ENCODE measurements at regions not wholly inside any gene's neighbourhood (a gene's known extent, or its start where the extent isn't known, plus 50 kb on each side); places are given as distances from the start of the nearest gene placed in this dataset.

- intact Hi-C loops (cut with micrococcal nuclease): no loop called here
Observed at GRCh38 chr12:20119596-20120402, 248.5 kb upstream of the PDE3A start.

More at GRCh38 chr12:20119596-20120402, 248.5 kb upstream of the PDE3A start:
- Histone ChIP-seq H3K4me2 (ENCODE audit: insufficient read depth, low read length) (no peak overlapping the region), H3K27ac (ENCODE audit: extremely low read depth, low read depth, low read length) (no peak overlapping the region), H3K9me1 (ENCODE audit: control insufficient read depth, insufficient read depth, low read length) (no peaks in the 10 kb centered on the region), H3K4me3 (no peak overlapping the region), H3K9me3 (replicated peaks; ENCODE audit: control insufficient read depth, insufficient read depth, low read depth, low read length) (no peaks in the 10 kb centered on the region), H3K36me3 (ENCODE audit: control insufficient read depth, insufficient read depth, low read length) (no peaks in the 10 kb centered on the region), H3K27me3 (ENCODE audit: control insufficient read depth in 2 of 2, insufficient read depth in 2 of 2, low read length in 2 of 2) (no peaks in the 10 kb centered on the region), H4K20me1 (replicated peaks; ENCODE audit: control insufficient read depth, insufficient read depth, low read length) (no peaks in the 10 kb centered on the region), H3K4me1 (replicated peaks in 1 of 2; ENCODE audit: control insufficient read depth in 2 of 2, insufficient read depth in 2 of 2, low read length in 2 of 2) (no peaks in the 10 kb centered on the region), H3K79me2 (ENCODE audit: control insufficient read depth, insufficient read depth, low read length) (no peaks in the 10 kb centered on the region), H2AFZ (ENCODE audit: low read depth, low read length) (no peak overlapping the region), H3K9ac (ENCODE audit: insufficient read depth in 1 of 2, low read depth in 2 of 2, low read length in 2 of 2) (no peak overlapping the region)
- FAIRE-seq (no peak), ATAC-seq (no peak), DNase-seq (ENCODE audit: extremely low read depth in 1 of 4, low spot score in 3 of 4) (no peak)
- TF ChIP-seq, protein P1, sequence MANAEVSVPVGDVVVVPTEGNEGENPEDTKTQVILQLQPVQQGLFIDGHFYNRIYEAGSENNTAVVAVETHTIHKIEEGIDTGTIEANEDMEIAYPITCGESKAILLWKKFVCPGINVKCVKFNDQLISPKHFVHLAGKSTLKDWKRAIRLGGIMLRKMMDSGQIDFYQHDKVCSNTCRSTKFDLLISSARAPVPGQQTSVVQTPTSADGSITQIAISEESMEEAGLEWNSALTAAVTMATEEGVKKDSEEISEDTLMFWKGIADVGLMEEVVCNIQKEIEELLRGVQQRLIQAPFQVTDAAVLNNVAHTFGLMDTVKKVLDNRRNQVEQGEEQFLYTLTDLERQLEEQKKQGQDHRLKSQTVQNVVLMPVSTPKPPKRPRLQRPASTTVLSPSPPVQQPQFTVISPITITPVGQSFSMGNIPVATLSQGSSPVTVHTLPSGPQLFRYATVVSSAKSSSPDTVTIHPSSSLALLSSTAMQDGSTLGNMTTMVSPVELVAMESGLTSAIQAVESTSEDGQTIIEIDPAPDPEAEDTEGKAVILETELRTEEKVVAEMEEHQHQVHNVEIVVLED (CRISPR knock-in tag; IDR thresholded peaks at IDR 0.05): no peak
- TF ChIP-seq SPI1 (IDR thresholded peaks at IDR 0.05; ENCODE audit: borderline replicate concordance, low read depth, low read length) (no peak), NCOA2 (IDR thresholded peaks at IDR 0.05; ENCODE audit: partially characterized antibody in 2 of 2) (no peak), RAD21 (CRISPR knock-in tag; conservative IDR thresholded peaks at IDR 0.05 in 1 of 2, IDR thresholded peaks at IDR 0.05 in 1 of 2) (no peak), ATF7 (IDR thresholded peaks at IDR 0.05) (no peak), ELF1 (tag; IDR thresholded peaks at IDR 0.05) (no peak), MAFG (tag; conservative IDR thresholded peaks at IDR 0.05) (no peak), MLLT1 (IDR thresholded peaks at IDR 0.05) (no peak), ZNF24 (IDR thresholded peaks at IDR 0.05) (no peak), TSC22D4 (tag; IDR thresholded peaks at IDR 0.05) (no peak)
- in situ Hi-C loops (cut with MboI): no loop called here
- WGBS (ENCODE audit: insufficient coverage, low coverage, missing lambda C conversion rate): 1% methylated on average over 11 of the region's 11 CpGs
- BruUV-seq (replicated peaks): no TSS peak
- POLR2A ChIA-PET: no interaction called here
- CTCF ChIA-PET (ENCODE audit: low intra/inter-chr PET ratio): no interaction called here

All from K562 (cell line).